Peyer's patch (tissue), 4 donors: ENCODE measurements at regions not wholly inside any gene's neighbourhood (a gene's known extent, or its start where the extent isn't known, plus 50 kb on each side); places are given as distances from the start of the nearest gene placed in this dataset.

Source experiments
- DNase-seq, 3 donors: peaks; one replicate each; pipeline ENCODE4 v3.0.0-alpha.2; 2017 to 2019
- H3K27ac ChIP-seq, 4 donors: fragments of 200-600 bp; sonication (generic); one replicate each; pipeline ENCODE4 v1.5.1; 2016 to 2019
- H3K27me3 ChIP-seq, 2 donors: fragments of 200-600 bp; sonication (generic); one replicate each; pipeline ENCODE4 v1.5.1; 2019
- H3K36me3 ChIP-seq, 3 donors: fragments of 200-600 bp; sonication (generic); one replicate each; pipeline ENCODE4 v1.5.1; 2016 to 2019
- H3K4me1 ChIP-seq, 4 donors: fragments of 200-600 bp; sonication (generic); one replicate each; pipeline ENCODE4 v1.5.1; 2016 to 2019
- H3K4me3 ChIP-seq, 4 donors: fragments of 200-600 bp; sonication (generic); 1 replicate in 3 of 4; 2 replicates in 1 of 4; pipeline ENCODE4 v1.5.1; 2016 to 2019; ENCODE audit warnings: mild to moderate bottlenecking in 1 of 4
- H3K9me3 ChIP-seq, 4 donors: fragments of 200-600 bp; sonication (generic); one replicate each; pipeline ENCODE4 v1.5.1; 2016 to 2019; ENCODE audit warnings: mild to moderate bottlenecking in 1 of 4
- POLR2A ChIP-seq, 2 donors: fragments of 450-650 bp; IDR thresholded peaks; one replicate each; pipeline ENCODE4 v1.5.1; 2017; ENCODE audit warnings: antibody characterized with exemption in 2 of 2, mild to moderate bottlenecking in 2 of 2, moderate library complexity in 2 of 2
- TF ChIP-seq, protein P1 (sequence below), 6 experiments: fragments of 450-650 bp in 4 of 6; fragments of 200-600 bp in 2 of 6; sonication (generic) in 1 of 6; IDR thresholded peaks; one replicate each; pipeline ENCODE4 v1.5.1; 2017 to 2019; ENCODE audit warnings: antibody characterized with exemption in 6 of 6, mild to moderate bottlenecking in 3 of 6, moderate library complexity in 1 of 6

DNA sequence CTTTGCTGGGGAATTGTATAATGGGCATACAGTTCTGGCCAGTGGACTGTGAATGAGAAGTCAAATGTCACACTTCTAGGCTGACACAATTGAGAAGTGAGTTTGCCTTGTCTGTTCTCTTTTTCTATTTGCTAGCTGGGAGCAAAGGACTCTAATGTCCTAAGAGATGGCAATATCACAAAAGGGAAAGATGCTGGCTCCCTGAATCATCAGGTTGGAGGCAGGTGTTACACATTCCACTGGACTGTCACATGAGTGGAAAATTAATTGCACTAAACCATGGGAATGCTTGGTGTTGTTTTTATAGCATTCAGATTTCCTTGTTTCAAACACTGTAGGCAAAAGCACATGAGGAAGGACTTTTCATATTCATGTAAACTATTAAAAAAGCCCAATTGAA, 388.3 kb downstream of the ADAM29 start:
- H3K27me3 ChIP-seq = no peaks in the 10 kb centered on the region
- H3K4me3 ChIP-seq = no peak overlapping the region
- TF ChIP-seq, protein P1, sequence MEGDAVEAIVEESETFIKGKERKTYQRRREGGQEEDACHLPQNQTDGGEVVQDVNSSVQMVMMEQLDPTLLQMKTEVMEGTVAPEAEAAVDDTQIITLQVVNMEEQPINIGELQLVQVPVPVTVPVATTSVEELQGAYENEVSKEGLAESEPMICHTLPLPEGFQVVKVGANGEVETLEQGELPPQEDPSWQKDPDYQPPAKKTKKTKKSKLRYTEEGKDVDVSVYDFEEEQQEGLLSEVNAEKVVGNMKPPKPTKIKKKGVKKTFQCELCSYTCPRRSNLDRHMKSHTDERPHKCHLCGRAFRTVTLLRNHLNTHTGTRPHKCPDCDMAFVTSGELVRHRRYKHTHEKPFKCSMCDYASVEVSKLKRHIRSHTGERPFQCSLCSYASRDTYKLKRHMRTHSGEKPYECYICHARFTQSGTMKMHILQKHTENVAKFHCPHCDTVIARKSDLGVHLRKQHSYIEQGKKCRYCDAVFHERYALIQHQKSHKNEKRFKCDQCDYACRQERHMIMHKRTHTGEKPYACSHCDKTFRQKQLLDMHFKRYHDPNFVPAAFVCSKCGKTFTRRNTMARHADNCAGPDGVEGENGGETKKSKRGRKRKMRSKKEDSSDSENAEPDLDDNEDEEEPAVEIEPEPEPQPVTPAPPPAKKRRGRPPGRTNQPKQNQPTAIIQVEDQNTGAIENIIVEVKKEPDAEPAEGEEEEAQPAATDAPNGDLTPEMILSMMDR (IDR thresholded peaks at IDR 0.05) = no peak
- TF ChIP-seq POLR2A (IDR thresholded peaks at IDR 0.05) = no peak
- H3K27ac ChIP-seq = no peak overlapping the region
- no peaks in the 10 kb centered on the region for H3K36me3 ChIP-seq
- DNase-seq = no peak
- no peaks in the 10 kb centered on the region for H3K9me3 ChIP-seq
- no peaks in the 10 kb centered on the region for H3K4me1 ChIP-seq

DNA sequence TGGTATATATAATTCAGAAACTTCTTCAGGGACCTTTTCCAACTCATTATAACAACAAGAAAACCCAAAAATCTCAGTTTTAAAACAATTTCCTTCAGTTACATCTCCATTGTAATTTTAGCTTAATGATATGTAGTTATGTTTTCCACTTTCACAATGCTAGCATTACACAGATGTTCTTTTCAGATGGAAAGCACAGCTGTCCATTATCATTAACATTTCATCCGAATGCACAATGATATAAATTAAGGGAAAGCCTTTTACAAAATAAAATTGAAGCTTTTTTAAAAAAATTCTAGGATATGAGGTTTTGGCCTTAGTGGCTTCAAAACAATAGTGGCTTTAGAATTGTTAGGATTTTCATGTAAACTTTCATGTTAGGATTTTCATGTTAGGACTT, 389.2 kb downstream of the ADAM29 start:
- DNase-seq = no peak
- Histone ChIP-seq H3K27me3 (no peaks in the 10 kb centered on the region), H3K4me3 (no peak overlapping the region), H3K27ac (no peak overlapping the region), H3K4me1 (no peaks in the 10 kb centered on the region), H3K36me3 (no peaks in the 10 kb centered on the region), H3K9me3 (no peaks in the 10 kb centered on the region)
- TF ChIP-seq, protein P1 (IDR thresholded peaks at IDR 0.05) = no peak
- no peak for TF ChIP-seq POLR2A (IDR thresholded peaks at IDR 0.05)

DNA sequence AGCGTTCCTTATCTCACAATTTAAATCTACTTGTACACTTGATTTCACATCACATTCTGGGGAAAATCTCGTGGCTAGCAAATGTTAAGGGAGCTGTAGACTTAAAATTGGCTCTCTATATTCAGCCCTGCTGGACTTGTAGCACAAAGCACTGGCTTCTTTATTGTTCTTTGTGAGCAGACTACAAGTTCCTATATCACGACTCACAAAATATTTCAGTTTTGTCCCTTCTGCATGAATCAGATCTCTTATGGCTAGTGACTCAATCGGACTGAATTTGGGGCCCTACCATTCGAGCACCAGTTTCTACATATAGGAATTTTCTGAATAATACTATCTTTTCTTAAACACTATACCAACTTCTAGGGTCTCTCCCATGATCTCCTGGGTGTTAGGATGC, 390.1 kb downstream of the ADAM29 start:
- H3K27ac ChIP-seq = no peak overlapping the region
- no peaks in the 10 kb centered on the region for H3K27me3 ChIP-seq
- TF ChIP-seq, protein P1 (IDR thresholded peaks at IDR 0.05) = no peak
- no peak for TF ChIP-seq POLR2A (IDR thresholded peaks at IDR 0.05)
- no peak for DNase-seq
- no peaks in the 10 kb centered on the region for H3K36me3 ChIP-seq
- H3K9me3 ChIP-seq = no peaks in the 10 kb centered on the region
- no peaks in the 10 kb centered on the region for H3K4me1 ChIP-seq
- no peak overlapping the region for H3K4me3 ChIP-seq

DNA sequence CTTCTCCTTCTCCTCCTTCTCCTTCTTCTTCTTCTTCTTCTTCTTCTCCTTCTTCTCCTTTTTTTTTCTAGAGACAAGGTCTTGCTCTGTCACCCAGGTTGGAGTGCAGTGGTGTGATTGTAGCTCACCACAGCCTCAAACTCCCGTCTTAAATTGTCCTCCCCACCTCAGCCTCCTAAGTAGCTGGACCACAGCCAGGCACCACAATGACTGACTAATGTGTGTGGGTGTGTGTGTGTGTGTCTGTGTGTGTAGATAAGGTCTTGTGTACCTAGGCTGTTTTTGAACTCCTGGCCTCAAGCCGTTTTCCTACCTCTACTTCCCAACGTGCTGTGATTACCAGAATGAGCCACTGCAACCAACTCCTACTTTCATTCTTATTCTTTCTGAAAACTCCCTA, 390.9 kb downstream of the ADAM29 start:
- TF ChIP-seq, protein P1 (IDR thresholded peaks at IDR 0.05) = no peak
- no peak for TF ChIP-seq POLR2A (IDR thresholded peaks at IDR 0.05)
- H3K27me3 ChIP-seq = no peaks in the 10 kb centered on the region
- H3K9me3 ChIP-seq = no peaks in the 10 kb centered on the region
- H3K36me3 ChIP-seq = no peaks in the 10 kb centered on the region
- H3K27ac ChIP-seq = no peak overlapping the region
- DNase-seq = no peak
- no peaks in the 10 kb centered on the region for H3K4me1 ChIP-seq
- H3K4me3 ChIP-seq = no peak overlapping the region

DNA sequence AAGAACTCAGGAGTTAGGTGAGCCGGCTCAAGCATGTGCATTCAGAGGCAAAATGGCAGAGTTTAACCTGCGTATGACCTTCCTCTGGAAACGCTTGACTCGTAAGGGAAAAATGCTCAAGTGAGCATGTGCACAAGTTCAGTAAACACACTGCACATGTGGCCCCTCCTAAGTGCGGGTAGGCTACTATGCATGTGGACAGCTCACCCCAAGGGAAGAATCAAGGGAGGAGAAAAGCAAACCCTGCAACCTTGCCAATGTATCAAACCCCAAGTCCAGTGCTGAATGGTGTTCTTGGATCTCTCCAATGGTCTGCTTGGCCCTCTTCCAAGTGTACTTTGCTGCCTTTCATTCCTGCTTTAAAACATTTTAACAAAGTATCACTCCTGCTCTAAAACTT, 407.1 kb downstream of the ADAM29 start:
- Histone ChIP-seq H3K4me3 (no peak overlapping the region), H3K9me3 (no peaks in the 10 kb centered on the region), H3K27me3 (no peaks in the 10 kb centered on the region), H3K36me3 (no peaks in the 10 kb centered on the region), H3K27ac (no peak overlapping the region), H3K4me1 (no peaks in the 10 kb centered on the region)
- TF ChIP-seq, protein P1 (IDR thresholded peaks at IDR 0.05) = no peak
- no peak for TF ChIP-seq POLR2A (IDR thresholded peaks at IDR 0.05)
- DNase-seq = no peak

DNA sequence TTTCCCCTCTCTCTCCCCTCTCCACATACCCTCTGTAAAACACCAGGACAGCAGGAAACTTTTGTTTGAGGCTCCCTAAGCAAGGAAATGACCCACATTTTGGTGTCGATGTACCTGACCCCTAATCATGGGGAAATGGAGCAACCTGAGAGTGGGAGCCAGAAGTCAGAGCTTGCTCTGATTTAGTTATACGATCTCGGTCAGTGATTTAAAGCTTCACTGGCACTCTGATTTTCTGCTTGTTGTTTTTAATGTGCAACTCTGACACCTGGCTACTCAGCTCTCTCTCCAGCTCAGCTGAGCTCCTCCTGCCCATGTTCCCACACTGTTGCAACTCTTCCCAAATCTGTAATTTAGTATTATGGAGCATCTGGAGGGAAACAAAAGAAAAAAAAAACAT, 408.6 kb downstream of the ADAM29 start:
- H3K27ac ChIP-seq = no peak overlapping the region
- H3K4me1 ChIP-seq = no peaks in the 10 kb centered on the region
- no peaks in the 10 kb centered on the region for H3K9me3 ChIP-seq
- no peak for DNase-seq
- no peak for TF ChIP-seq POLR2A (IDR thresholded peaks at IDR 0.05)
- TF ChIP-seq, protein P1 (IDR thresholded peaks at IDR 0.05) = no peak
- no peak overlapping the region for H3K4me3 ChIP-seq
- no peaks in the 10 kb centered on the region for H3K36me3 ChIP-seq
- H3K27me3 ChIP-seq = no peaks in the 10 kb centered on the region
